ENCODE measurements at regions not wholly inside any gene's neighbourhood (a gene's known extent, or its start where the extent isn't known, plus 50 kb on each side); places are given as distances from the start of the nearest gene placed in this dataset.

- DNase-seq (ENCODE audit: low spot score) = no peak
- in situ Hi-C loops (cut with MboI; ENCODE audit: low pct_unique_long_range_greater_than_20kb, low sequenced_read_pairs, unreplicated experiment) = no loop called here
- TF ChIP-seq CTCF (IDR thresholded peaks at IDR 0.05; ENCODE audit: extremely low read depth, insufficient read depth, missing control alignments) = no peak
Observed at GRCh38 chr10:130787243-130787642, 524.3 kb downstream of the TCERG1L start.

DNA sequence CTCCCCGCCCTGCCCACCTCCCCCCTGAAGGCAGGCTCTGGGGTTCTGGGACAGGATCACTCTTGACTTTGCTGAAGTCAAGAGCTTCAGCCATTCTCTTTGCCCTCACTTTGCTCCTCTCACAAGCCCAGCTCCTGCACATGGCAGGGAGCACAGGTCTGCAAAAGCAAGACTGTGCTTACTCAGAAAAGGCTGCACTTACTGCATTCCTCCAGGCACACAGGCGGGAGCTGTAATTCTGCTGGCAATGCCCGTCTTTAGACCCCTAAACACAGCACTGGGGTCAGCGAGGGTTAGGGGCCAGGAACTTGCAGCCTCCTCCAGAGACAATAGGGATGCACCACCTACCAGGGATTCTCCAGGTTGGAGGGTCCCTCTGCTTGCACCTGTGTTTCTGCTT is 523.7 kb downstream of the TCERG1L start:
- TF ChIP-seq CTCF (IDR thresholded peaks at IDR 0.05; ENCODE audit: extremely low read depth, insufficient read depth, missing control alignments) = no peak
- DNase-seq (ENCODE audit: low spot score) = no peak
- in situ Hi-C loops (cut with MboI; ENCODE audit: low pct_unique_long_range_greater_than_20kb, low sequenced_read_pairs, unreplicated experiment) = no loop called here

GRCh38 chr10:130790339-130790738 is 521.2 kb downstream of the TCERG1L start:
- in situ Hi-C loops (cut with MboI; ENCODE audit: low pct_unique_long_range_greater_than_20kb, low sequenced_read_pairs, unreplicated experiment) = no loop called here
- DNase-seq (ENCODE audit: low spot score) = no peak
- TF ChIP-seq CTCF (IDR thresholded peaks at IDR 0.05; ENCODE audit: extremely low read depth, insufficient read depth, missing control alignments) = no peak

- in situ Hi-C loops (cut with MboI; ENCODE audit: low pct_unique_long_range_greater_than_20kb, low sequenced_read_pairs, unreplicated experiment) = no loop called here
- DNase-seq (ENCODE audit: low spot score) = no peak
- no peak for TF ChIP-seq CTCF (IDR thresholded peaks at IDR 0.05; ENCODE audit: extremely low read depth, insufficient read depth, missing control alignments)
Observed at GRCh38 chr10:130792096-130792845, 519.2 kb downstream of the TCERG1L start.

GRCh38 chr10:130795819-130796218 is 515.7 kb downstream of the TCERG1L start:
- DNase-seq (ENCODE audit: low spot score) = no peak
- in situ Hi-C loops (cut with MboI; ENCODE audit: low pct_unique_long_range_greater_than_20kb, low sequenced_read_pairs, unreplicated experiment) = no loop called here
- TF ChIP-seq CTCF (IDR thresholded peaks at IDR 0.05; ENCODE audit: extremely low read depth, insufficient read depth, missing control alignments) = no peak

- DNase-seq (ENCODE audit: low spot score) = no peak
- in situ Hi-C loops (cut with MboI; ENCODE audit: low pct_unique_long_range_greater_than_20kb, low sequenced_read_pairs, unreplicated experiment) = no loop called here
- TF ChIP-seq CTCF (IDR thresholded peaks at IDR 0.05; ENCODE audit: extremely low read depth, insufficient read depth, missing control alignments) = no peak
Observed at GRCh38 chr10:130799532-130799931, 512.0 kb downstream of the TCERG1L start.
